HepG2 (cell line): ENCODE measurements at regions not wholly inside any gene's neighbourhood (a gene's known extent, or its start where the extent isn't known, plus 50 kb on each side); places are given as distances from the start of the nearest gene placed in this dataset.

Experiments
- ATAC-seq: fragments of 200-7000 bp; cut with Tn5 transposase; 3 replicates; pipeline ENCODE4 v1.9.1; 2020; ENCODE audit warnings: mild to moderate bottlenecking, moderate library complexity
- BruUV-seq: library from RNA; stranded (reverse); fragments of 400-500 nt; replicated peaks from 2 replicates; lab custom pipeline; 2021; lab: Mats Ljungman, UMichigan
- CTCF ChIA-PET: fragments of 300-600 bp; formaldehyde crosslinking; extraction: SDS; loops from one replicate; lab custom pipeline; 2021; ENCODE audit warnings: low total read pairs, inconsistent platforms, low intra/inter-chr PET ratio; lab: Yijun Ruan, JAX
- POLR2A ChIA-PET: fragments of 350-600 bp; sonication (Branson Sonifier 250); formaldehyde crosslinking; loops from one replicate; lab custom pipeline; 2020; ENCODE audit warnings: antibody characterized with exemption, inconsistent platforms; lab: Yijun Ruan, JAX
- DNase-seq: peaks from one replicate; pipeline ENCODE4 v3.0.0-alpha.2; 2015; ENCODE audit warnings: low spot score
- FAIRE-seq: peaks from 3 replicates; lab custom pipeline; 2011; peaks lifted over from hg19 to GRCh38; lab: Jason Lieb, UNC
- H2AFZ ChIP-seq: one replicate; pipeline ENCODE4 v1.6.1; 2011; ENCODE audit warnings: low read length, inconsistent platforms
- H3K27ac ChIP-seq: fragments of 300-600 bp; 3 replicates; pipeline ENCODE4 v1.8.0; 2011; ENCODE audit warnings: mixed run types, mild to moderate bottlenecking, mixed read lengths, low read length, inconsistent platforms; ENCODE audit not compliant: insufficient read depth; ENCODE audit errors: extremely low read length
- H3K27me3 ChIP-seq, 2 experiments: fragments of 200-600 bp in 1 of 2; 2 replicates in 1 of 2; 3 replicates in 1 of 2; pipeline versions ENCODE4 v1.6.0 to v1.8.0; 2011; ENCODE audit warnings: low read length in 2 of 2, mild to moderate bottlenecking in 2 of 2, moderate library complexity in 2 of 2, inconsistent platforms in 1 of 2; ENCODE audit not compliant: insufficient read depth in 2 of 2, control insufficient read depth in 1 of 2
- H3K36me3 ChIP-seq, 2 experiments: fragments of 200-600 bp in 1 of 2; replicated peaks in 1 of 2; 2 replicates in 1 of 2; 3 replicates in 1 of 2; pipeline versions ENCODE4 v1.5.1 to v1.8.0; 2011; ENCODE audit warnings: low read length in 2 of 2, inconsistent platforms in 1 of 2; ENCODE audit not compliant: insufficient read depth in 2 of 2, control insufficient read depth in 1 of 2
- H3K4me1 ChIP-seq: 2 replicates; pipeline ENCODE4 v1.5.1; 2012; ENCODE audit warnings: low read length, inconsistent platforms; ENCODE audit not compliant: insufficient read depth
- H3K4me2 ChIP-seq: 2 replicates; pipeline ENCODE4 v1.6.0; 2011; ENCODE audit warnings: low read depth, low read length, inconsistent platforms
- H3K4me3 ChIP-seq, 3 experiments: fragments of 200-600 bp in 1 of 3; sonication (generic), shearing (Covaris generic) in 1 of 3; replicated peaks in 1 of 3; 2 replicates each; pipeline ENCODE4 v1.5.1; 2011 to 2016; ENCODE audit warnings: low read length in 3 of 3, inconsistent platforms in 2 of 3, low read depth in 2 of 3, mild to moderate bottlenecking in 2 of 3, control low read depth in 1 of 3, mixed read lengths in 1 of 3; ENCODE audit not compliant: insufficient read depth in 1 of 3
- H3K79me2 ChIP-seq: one replicate; pipeline ENCODE4 v1.6.1; 2011; ENCODE audit warnings: low read length, inconsistent platforms; ENCODE audit not compliant: insufficient read depth
- H3K9ac ChIP-seq: 2 replicates; pipeline ENCODE4 v1.6.0; 2011; ENCODE audit warnings: mild to moderate bottlenecking, low read depth, low read length, inconsistent platforms; ENCODE audit not compliant: insufficient read depth
- H3K9me3 ChIP-seq: 2 replicates; pipeline ENCODE4 v1.5.1; 2012; ENCODE audit warnings: mild to moderate bottlenecking, low read length
- H4K20me1 ChIP-seq: 2 replicates; pipeline ENCODE4 v1.6.0; 2011; ENCODE audit warnings: inconsistent platforms, mild to moderate bottlenecking, low read length, moderate library complexity; ENCODE audit not compliant: insufficient read depth
- CSRNP2 ChIP-seq: sonication (generic); formaldehyde crosslinking; conservative IDR thresholded peaks from 2 replicates; pipeline ENCODE4 v1.8.0; 2022; ENCODE audit warnings: low read depth, missing genetic modification reagents
- KAT8 ChIP-seq: IDR thresholded peaks from 2 replicates; pipeline ENCODE4 v1.6.1; 2016; ENCODE audit warnings: missing genetic modification reagents, missing compliant biosample characterization
- KLF16 ChIP-seq, 2 experiments: sonication (generic) in 1 of 2; formaldehyde crosslinking in 1 of 2; IDR thresholded peaks; 2 replicates each; pipeline versions ENCODE4 v1.6.1 to v1.8.0; 2016 to 2023; ENCODE audit warnings: missing genetic modification reagents in 2 of 2, missing compliant biosample characterization in 1 of 2
- POGZ ChIP-seq: sonication (generic); formaldehyde crosslinking; IDR thresholded peaks from 2 replicates; pipeline ENCODE4 v1.4.0; 2020; ENCODE audit warnings: mild to moderate bottlenecking, missing genetic modification reagents
- RERE ChIP-seq: IDR thresholded peaks from 2 replicates; pipeline ENCODE4 v1.6.1; 2016; ENCODE audit warnings: low read depth, missing genetic modification reagents, missing compliant biosample characterization
- ZNF274 ChIP-seq: sonication (generic); formaldehyde crosslinking; IDR thresholded peaks from 2 replicates; pipeline ENCODE4 v1.5.1; 2020; ENCODE audit warnings: mild to moderate bottlenecking, missing genetic modification reagents
- WGBS: methylation state at CpG from one replicate; pipeline ENCODE4 v1.1.6; 2017; ENCODE audit warnings: low lambda C conversion rate; 5-methylcytosine and 5-hydroxymethylcytosine counted together
- in situ Hi-C: cut with HindIII; loops from 2 replicates; pipeline ENCODE4 v1.10.0; 2017; ENCODE audit warnings: low pct_unique_long_range_greater_than_20kb; ENCODE audit not compliant: extremely low pct_ligation_motif_present
- intact Hi-C: fragments of 100-400 bp; cut with micrococcal nuclease; formaldehyde crosslinking; loops from one replicate; pipeline ENCODE4 v1.10.0; 2022; ENCODE audit not compliant: unreplicated experiment
- TF ChIP-seq, protein P1 (sequence below): sonication (generic); formaldehyde crosslinking; IDR thresholded peaks from 2 replicates; pipeline ENCODE4 v1.8.0; 2022; ENCODE audit warnings: mild to moderate bottlenecking, missing genetic modification reagents, moderate library complexity

DNA sequence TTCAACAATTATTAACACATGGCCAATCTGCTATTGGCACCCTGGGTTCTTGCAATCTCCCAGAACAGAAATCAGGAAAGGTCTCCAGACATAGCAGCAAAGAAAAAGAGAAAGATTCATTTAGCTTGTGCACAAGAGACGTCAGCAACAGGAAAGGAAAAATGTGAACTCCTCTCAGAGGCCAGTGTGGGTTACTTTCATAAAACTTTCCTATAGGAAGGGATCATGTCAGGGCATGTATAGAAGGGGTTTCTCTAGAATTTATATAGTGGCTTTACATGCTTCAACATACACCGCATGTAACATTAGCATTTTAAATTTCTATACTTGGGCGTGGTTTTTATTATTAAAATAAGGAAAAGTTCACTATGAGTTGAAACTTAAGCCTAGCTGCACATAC lies 725.1 kb downstream of the SORCS1 start:
- no TSS peak for BruUV-seq
- POLR2A ChIA-PET: no interaction called here
- CTCF ChIA-PET: no interaction called here

More for the DNA sequence above, 725.1 kb downstream of the SORCS1 start:
- DNase-seq (no peak), FAIRE-seq (no peak), ATAC-seq (no peak)
- in situ Hi-C loops: no loop called here
- WGBS: 34% methylated on average over 3 of the region's 3 CpGs
- Histone ChIP-seq H4K20me1 (no peaks in the 10 kb centered on the region), H3K36me3 (no peaks in the 10 kb centered on the region), H3K79me2 (no peaks in the 10 kb centered on the region), H2AFZ (no peak overlapping the region), H3K27me3 (no peaks in the 10 kb centered on the region), H3K4me2 (no peak overlapping the region), H3K4me3 (no peak overlapping the region), H3K9me3 (peaks cover 85% of the 10 kb centered on the region), H3K27ac (no peak overlapping the region), H3K4me1 (no peaks in the 10 kb centered on the region), H3K9ac (no peak overlapping the region)
- no peak for TF ChIP-seq ZNF274
- no peak for TF ChIP-seq POGZ (CRISPR knock-in tag)
- TF ChIP-seq CSRNP2 (CRISPR knock-in tag): no peak
- TF ChIP-seq, protein P1, sequence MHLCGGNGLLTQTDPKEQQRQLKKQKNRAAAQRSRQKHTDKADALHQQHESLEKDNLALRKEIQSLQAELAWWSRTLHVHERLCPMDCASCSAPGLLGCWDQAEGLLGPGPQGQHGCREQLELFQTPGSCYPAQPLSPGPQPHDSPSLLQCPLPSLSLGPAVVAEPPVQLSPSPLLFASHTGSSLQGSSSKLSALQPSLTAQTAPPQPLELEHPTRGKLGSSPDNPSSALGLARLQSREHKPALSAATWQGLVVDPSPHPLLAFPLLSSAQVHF (CRISPR knock-in tag): no peak
- TF ChIP-seq RERE: no peak
- no peak for TF ChIP-seq KAT8 (CRISPR knock-in tag)
- TF ChIP-seq KLF16 (CRISPR knock-in tag; IDR thresholded peaks at IDR 0.05): no peak
- intact Hi-C loops: no loop called here
